ENCODE measurements at regions not wholly inside any gene's neighbourhood (a gene's known extent, or its start where the extent isn't known, plus 50 kb on each side); places are given as distances from the start of the nearest gene placed in this dataset.

DNA sequence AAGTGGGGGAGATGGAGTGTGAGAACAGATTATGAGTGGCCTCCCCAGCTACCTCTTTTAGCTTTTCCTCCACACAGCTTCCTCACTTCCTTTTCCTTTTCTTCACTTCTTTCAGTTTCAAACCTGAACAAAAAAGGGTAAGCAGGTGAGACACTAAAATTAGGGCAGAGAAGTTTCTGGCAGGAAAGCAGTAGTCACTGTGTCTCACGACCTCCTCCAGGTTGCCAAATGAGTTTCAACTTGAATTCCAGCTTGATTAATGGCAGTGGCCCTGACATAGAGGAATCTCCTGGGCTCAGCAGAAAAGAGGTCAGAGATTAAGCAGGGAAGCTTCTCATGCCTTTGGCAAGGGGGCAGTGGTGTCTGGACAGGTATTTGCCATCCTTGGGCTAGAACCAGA lies 63.7 kb upstream of the SPINK5 start:
- no peak for DNase-seq (ENCODE audit: low read depth)
- Histone ChIP-seq H2AFZ (ENCODE audit: low read depth, low read length) (no peak overlapping the region), H4K20me1 (ENCODE audit: insufficient read depth, low read length) (no peaks in the 10 kb centered on the region), H3K9me3 (ENCODE audit: insufficient read depth, low read depth, low read length) (peaks cover 7% of the 10 kb centered on the region), H3K4me3 (ENCODE audit: insufficient read depth, low read depth, low read length) (no peak overlapping the region), H3K36me3 (ENCODE audit: insufficient read depth, low read length) (no peaks in the 10 kb centered on the region), H3K27me3 (ENCODE audit: insufficient read depth, low read length) (no peaks in the 10 kb centered on the region), H3K4me2 (ENCODE audit: low read length) (no peak overlapping the region), H3K9ac (ENCODE audit: low read length) (no peak overlapping the region), H3K27ac (ENCODE audit: low read depth, low read length) (no peak overlapping the region), H3K4me1 (ENCODE audit: insufficient read depth, low read length) (no peaks in the 10 kb centered on the region), H3K79me2 (ENCODE audit: insufficient read depth, low read length) (no peaks in the 10 kb centered on the region)
- TF ChIP-seq, protein P1, sequence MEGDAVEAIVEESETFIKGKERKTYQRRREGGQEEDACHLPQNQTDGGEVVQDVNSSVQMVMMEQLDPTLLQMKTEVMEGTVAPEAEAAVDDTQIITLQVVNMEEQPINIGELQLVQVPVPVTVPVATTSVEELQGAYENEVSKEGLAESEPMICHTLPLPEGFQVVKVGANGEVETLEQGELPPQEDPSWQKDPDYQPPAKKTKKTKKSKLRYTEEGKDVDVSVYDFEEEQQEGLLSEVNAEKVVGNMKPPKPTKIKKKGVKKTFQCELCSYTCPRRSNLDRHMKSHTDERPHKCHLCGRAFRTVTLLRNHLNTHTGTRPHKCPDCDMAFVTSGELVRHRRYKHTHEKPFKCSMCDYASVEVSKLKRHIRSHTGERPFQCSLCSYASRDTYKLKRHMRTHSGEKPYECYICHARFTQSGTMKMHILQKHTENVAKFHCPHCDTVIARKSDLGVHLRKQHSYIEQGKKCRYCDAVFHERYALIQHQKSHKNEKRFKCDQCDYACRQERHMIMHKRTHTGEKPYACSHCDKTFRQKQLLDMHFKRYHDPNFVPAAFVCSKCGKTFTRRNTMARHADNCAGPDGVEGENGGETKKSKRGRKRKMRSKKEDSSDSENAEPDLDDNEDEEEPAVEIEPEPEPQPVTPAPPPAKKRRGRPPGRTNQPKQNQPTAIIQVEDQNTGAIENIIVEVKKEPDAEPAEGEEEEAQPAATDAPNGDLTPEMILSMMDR (IDR thresholded peaks at IDR 0.05; ENCODE audit: insufficient read depth, low read depth, low read length): no peak
- no peak for TF ChIP-seq EZH2 (IDR thresholded peaks at IDR 0.05; ENCODE audit: insufficient read depth, low read length)
- no peaks in the 10 kb centered on the region for H3K4me1 Mint-ChIP-seq (ENCODE audit: low read depth, unreplicated experiment)
- no peak for FAIRE-seq
- H3K36me3 Mint-ChIP-seq (ENCODE audit: low read depth, unreplicated experiment): peaks cover 4% of the 10 kb centered on the region
- H3K9me3 Mint-ChIP-seq (ENCODE audit: unreplicated experiment): peaks cover 20% of the 10 kb centered on the region
- H3K27ac Mint-ChIP-seq (ENCODE audit: unreplicated experiment): no peak overlapping the region
- no peaks in the 10 kb centered on the region for H3K27me3 Mint-ChIP-seq (ENCODE audit: low read depth, unreplicated experiment)
- no peak overlapping the region for H3K4me3 Mint-ChIP-seq (ENCODE audit: unreplicated experiment)

DNA sequence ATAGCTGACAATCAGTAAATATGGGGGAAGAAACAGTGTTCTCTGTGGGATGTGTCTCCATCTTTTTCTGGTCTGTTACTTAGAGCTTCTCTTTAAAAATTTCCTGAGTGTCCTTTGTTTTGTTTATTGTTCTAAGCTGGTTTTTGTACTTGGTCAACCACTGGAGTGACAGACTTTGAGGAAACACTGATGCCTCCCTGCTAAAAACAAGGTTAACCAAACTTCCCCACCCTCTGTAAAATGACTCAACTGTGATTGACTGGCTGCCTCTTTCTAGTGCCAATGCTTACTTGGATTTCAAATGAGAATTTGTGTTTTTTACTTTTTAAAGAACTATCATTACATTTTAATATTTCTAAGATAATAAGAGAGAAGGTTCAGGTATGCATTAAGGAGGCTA lies 65.1 kb upstream of the SPINK5 start:
- no peaks in the 10 kb centered on the region for H3K36me3 ChIP-seq (ENCODE audit: insufficient read depth, low read length)
- Mint-ChIP-seq H3K4me1 (ENCODE audit: low read depth, unreplicated experiment) (no peaks in the 10 kb centered on the region), H3K36me3 (ENCODE audit: low read depth, unreplicated experiment) (peaks cover 4% of the 10 kb centered on the region), H3K4me3 (ENCODE audit: unreplicated experiment) (no peak overlapping the region), H3K27ac (ENCODE audit: unreplicated experiment) (no peak overlapping the region), H3K27me3 (ENCODE audit: low read depth, unreplicated experiment) (no peaks in the 10 kb centered on the region), H3K9me3 (ENCODE audit: unreplicated experiment) (peaks cover 20% of the 10 kb centered on the region)
- H4K20me1 ChIP-seq (ENCODE audit: insufficient read depth, low read length): no peaks in the 10 kb centered on the region
- peaks cover 7% of the 10 kb centered on the region for H3K9me3 ChIP-seq (ENCODE audit: insufficient read depth, low read depth, low read length)
- no peaks in the 10 kb centered on the region for H3K79me2 ChIP-seq (ENCODE audit: insufficient read depth, low read length)
- H3K4me3 ChIP-seq (ENCODE audit: insufficient read depth, low read depth, low read length): no peak overlapping the region
- H2AFZ ChIP-seq (ENCODE audit: low read depth, low read length): no peak overlapping the region
- H3K27ac ChIP-seq (ENCODE audit: low read depth, low read length): no peak overlapping the region
- TF ChIP-seq EZH2 (IDR thresholded peaks at IDR 0.05; ENCODE audit: insufficient read depth, low read length): no peak
- TF ChIP-seq, protein P1 (IDR thresholded peaks at IDR 0.05; ENCODE audit: insufficient read depth, low read depth, low read length): no peak
- H3K27me3 ChIP-seq (ENCODE audit: insufficient read depth, low read length): no peaks in the 10 kb centered on the region
- no peaks in the 10 kb centered on the region for H3K4me1 ChIP-seq (ENCODE audit: insufficient read depth, low read length)
- H3K9ac ChIP-seq (ENCODE audit: low read length): no peak overlapping the region
- H3K4me2 ChIP-seq (ENCODE audit: low read length): no peak overlapping the region
- FAIRE-seq (no peak), DNase-seq (ENCODE audit: low read depth) (no peak)

DNA sequence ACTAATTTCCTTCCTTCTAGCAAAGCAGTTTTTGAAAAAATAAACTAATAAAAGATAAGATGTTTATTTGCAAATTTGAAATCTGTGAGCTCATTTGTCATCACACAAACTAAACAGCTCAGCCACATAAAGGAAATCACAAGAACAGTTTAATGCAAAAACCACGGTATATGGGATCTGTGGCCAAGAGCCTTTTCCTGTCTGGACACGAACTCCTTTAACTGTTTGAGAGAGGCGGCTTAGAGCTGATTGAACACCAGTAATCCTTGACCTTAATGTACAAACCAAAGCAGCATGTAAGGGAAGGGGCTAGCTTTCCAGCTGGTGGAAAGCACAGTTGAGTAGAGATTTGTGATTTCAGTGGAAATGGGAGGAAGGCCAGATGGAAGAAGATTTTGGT lies 66.3 kb upstream of the SPINK5 start:
- no peak overlapping the region for H3K4me3 Mint-ChIP-seq (ENCODE audit: unreplicated experiment)
- no peaks in the 10 kb centered on the region for H3K27me3 Mint-ChIP-seq (ENCODE audit: low read depth, unreplicated experiment)
- Histone ChIP-seq H3K79me2 (ENCODE audit: insufficient read depth, low read length) (no peaks in the 10 kb centered on the region), H3K27me3 (ENCODE audit: insufficient read depth, low read length) (no peaks in the 10 kb centered on the region), H3K9me3 (ENCODE audit: insufficient read depth, low read depth, low read length) (peaks cover 7% of the 10 kb centered on the region), H3K27ac (ENCODE audit: low read depth, low read length) (no peak overlapping the region), H4K20me1 (ENCODE audit: insufficient read depth, low read length) (no peaks in the 10 kb centered on the region), H2AFZ (ENCODE audit: low read depth, low read length) (no peak overlapping the region), H3K4me2 (ENCODE audit: low read length) (no peak overlapping the region), H3K4me3 (ENCODE audit: insufficient read depth, low read depth, low read length) (no peak overlapping the region), H3K9ac (ENCODE audit: low read length) (no peak overlapping the region), H3K4me1 (ENCODE audit: insufficient read depth, low read length) (no peaks in the 10 kb centered on the region), H3K36me3 (ENCODE audit: insufficient read depth, low read length) (no peaks in the 10 kb centered on the region)
- DNase-seq (ENCODE audit: low read depth) (no peak), FAIRE-seq (no peak)
- no peak overlapping the region for H3K27ac Mint-ChIP-seq (ENCODE audit: unreplicated experiment)
- H3K4me1 Mint-ChIP-seq (ENCODE audit: low read depth, unreplicated experiment): no peaks in the 10 kb centered on the region
- H3K9me3 Mint-ChIP-seq (ENCODE audit: unreplicated experiment): peaks cover 17% of the 10 kb centered on the region
- TF ChIP-seq, protein P1 (IDR thresholded peaks at IDR 0.05; ENCODE audit: insufficient read depth, low read depth, low read length): no peak
- TF ChIP-seq EZH2 (IDR thresholded peaks at IDR 0.05; ENCODE audit: insufficient read depth, low read length): no peak
- H3K36me3 Mint-ChIP-seq (ENCODE audit: low read depth, unreplicated experiment): peaks cover 4% of the 10 kb centered on the region

Measured in astrocyte (in vitro differentiated cells and primary cell).